ENCODE measurements at regions not wholly inside any gene's neighbourhood (a gene's known extent, or its start where the extent isn't known, plus 50 kb on each side); places are given as distances from the start of the nearest gene placed in this dataset.

DNA sequence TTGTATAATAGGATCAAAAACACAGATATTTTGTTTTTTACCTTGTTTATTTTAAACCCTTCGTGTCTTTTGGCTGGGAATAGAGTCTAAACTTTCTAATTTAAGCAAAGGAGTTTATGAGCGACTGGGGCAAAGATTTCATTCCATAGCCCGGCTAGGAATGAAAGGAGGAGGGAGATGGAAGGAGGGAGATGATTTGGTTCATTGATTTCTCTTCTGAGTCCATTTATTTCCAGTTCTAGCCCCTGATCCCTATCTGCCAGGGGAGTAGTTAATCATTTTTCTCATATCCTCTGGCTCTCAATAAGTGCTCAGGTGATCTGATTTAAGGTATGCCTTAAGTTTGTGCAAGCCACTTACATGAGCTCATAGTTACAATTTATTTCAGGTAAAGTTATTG lies 120.0 kb downstream of the SPRY1 start:
- no peaks in the 10 kb centered on the region for H3K36me3 ChIP-seq (replicated peaks in 1 of 2; ENCODE audit: control insufficient read depth in 1 of 2, insufficient read depth in 2 of 2, low read length in 1 of 2)
- TF ChIP-seq, protein P1, sequence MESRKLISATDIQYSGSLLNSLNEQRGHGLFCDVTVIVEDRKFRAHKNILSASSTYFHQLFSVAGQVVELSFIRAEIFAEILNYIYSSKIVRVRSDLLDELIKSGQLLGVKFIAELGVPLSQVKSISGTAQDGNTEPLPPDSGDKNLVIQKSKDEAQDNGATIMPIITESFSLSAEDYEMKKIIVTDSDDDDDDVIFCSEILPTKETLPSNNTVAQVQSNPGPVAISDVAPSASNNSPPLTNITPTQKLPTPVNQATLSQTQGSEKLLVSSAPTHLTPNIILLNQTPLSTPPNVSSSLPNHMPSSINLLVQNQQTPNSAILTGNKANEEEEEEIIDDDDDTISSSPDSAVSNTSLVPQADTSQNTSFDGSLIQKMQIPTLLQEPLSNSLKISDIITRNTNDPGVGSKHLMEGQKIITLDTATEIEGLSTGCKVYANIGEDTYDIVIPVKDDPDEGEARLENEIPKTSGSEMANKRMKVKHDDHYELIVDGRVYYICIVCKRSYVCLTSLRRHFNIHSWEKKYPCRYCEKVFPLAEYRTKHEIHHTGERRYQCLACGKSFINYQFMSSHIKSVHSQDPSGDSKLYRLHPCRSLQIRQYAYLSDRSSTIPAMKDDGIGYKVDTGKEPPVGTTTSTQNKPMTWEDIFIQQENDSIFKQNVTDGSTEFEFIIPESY (IDR thresholded peaks at IDR 0.05; ENCODE audit: borderline replicate concordance, low read depth) = no peak
- TF ChIP-seq TEAD4 (IDR thresholded peaks at IDR 0.05; ENCODE audit: borderline replicate concordance, insufficient read depth) (no peak), GATA2 (CRISPR knock-in tag; IDR thresholded peaks at IDR 0.05) (no peak; the same call in 1 of the 2 replicates), FOXM1 (IDR thresholded peaks at IDR 0.05; ENCODE audit: low read depth) (no peak), MEF2A (IDR thresholded peaks at IDR 0.05; ENCODE audit: borderline replicate concordance, low read depth) (no peak), RFX5 (IDR thresholded peaks at IDR 0.05; ENCODE audit: low read length) (no peak), CTCF (IDR thresholded peaks at IDR 0.05) (no peak), FOXJ3 (CRISPR knock-in tag; IDR thresholded peaks at IDR 0.05) (no peak), YY1 (IDR thresholded peaks at IDR 0.05; ENCODE audit: low read depth) (no peak), NRF1 (IDR thresholded peaks at IDR 0.05; ENCODE audit: low read depth, low read length) (no peak), ELF1 (IDR thresholded peaks at IDR 0.05) (no peak), NFIC (IDR thresholded peaks at IDR 0.05; ENCODE audit: borderline replicate concordance) (no peak), IRF3 (IDR thresholded peaks at IDR 0.05; ENCODE audit: low read depth, low read length) (no peak), GABPA (IDR thresholded peaks at IDR 0.05; ENCODE audit: low read depth) (no peak), EP300 (IDR thresholded peaks at IDR 0.05; ENCODE audit: borderline replicate concordance in 1 of 2, low read depth in 1 of 2, low read length in 1 of 2) (no peak), RXRA (IDR thresholded peaks at IDR 0.05; ENCODE audit: borderline replicate concordance, low read depth) (no peak), RAD21 (IDR thresholded peaks at IDR 0.05; ENCODE audit: low read length) (no peak), JUND (IDR thresholded peaks at IDR 0.05) (no peak)
- TF ChIP-seq, protein P2, sequence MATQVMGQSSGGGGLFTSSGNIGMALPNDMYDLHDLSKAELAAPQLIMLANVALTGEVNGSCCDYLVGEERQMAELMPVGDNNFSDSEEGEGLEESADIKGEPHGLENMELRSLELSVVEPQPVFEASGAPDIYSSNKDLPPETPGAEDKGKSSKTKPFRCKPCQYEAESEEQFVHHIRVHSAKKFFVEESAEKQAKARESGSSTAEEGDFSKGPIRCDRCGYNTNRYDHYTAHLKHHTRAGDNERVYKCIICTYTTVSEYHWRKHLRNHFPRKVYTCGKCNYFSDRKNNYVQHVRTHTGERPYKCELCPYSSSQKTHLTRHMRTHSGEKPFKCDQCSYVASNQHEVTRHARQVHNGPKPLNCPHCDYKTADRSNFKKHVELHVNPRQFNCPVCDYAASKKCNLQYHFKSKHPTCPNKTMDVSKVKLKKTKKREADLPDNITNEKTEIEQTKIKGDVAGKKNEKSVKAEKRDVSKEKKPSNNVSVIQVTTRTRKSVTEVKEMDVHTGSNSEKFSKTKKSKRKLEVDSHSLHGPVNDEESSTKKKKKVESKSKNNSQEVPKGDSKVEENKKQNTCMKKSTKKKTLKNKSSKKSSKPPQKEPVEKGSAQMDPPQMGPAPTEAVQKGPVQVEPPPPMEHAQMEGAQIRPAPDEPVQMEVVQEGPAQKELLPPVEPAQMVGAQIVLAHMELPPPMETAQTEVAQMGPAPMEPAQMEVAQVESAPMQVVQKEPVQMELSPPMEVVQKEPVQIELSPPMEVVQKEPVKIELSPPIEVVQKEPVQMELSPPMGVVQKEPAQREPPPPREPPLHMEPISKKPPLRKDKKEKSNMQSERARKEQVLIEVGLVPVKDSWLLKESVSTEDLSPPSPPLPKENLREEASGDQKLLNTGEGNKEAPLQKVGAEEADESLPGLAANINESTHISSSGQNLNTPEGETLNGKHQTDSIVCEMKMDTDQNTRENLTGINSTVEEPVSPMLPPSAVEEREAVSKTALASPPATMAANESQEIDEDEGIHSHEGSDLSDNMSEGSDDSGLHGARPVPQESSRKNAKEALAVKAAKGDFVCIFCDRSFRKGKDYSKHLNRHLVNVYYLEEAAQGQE (IDR thresholded peaks at IDR 0.05; ENCODE audit: low read depth, low read length) = no peak
- TF ChIP-seq, protein P3, sequence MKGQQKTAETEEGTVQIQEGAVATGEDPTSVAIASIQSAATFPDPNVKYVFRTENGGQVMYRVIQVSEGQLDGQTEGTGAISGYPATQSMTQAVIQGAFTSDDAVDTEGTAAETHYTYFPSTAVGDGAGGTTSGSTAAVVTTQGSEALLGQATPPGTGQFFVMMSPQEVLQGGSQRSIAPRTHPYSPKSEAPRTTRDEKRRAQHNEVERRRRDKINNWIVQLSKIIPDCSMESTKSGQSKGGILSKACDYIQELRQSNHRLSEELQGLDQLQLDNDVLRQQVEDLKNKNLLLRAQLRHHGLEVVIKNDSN (IDR thresholded peaks at IDR 0.05; ENCODE audit: borderline replicate concordance, low read depth) = no peak
- no peak overlapping the region for H3K27ac ChIP-seq (ENCODE audit: low read depth in 2 of 2, low read length in 1 of 2)
- no peak for DNase-seq
- no peak overlapping the region for H3K4me3 ChIP-seq (ENCODE audit: low read depth in 2 of 2, low read length in 1 of 2)
- H3K4me2 ChIP-seq = no peak overlapping the region
- no peaks in the 10 kb centered on the region for H3K27me3 ChIP-seq (ENCODE audit: insufficient read depth)
- 68% methylated on average over 3 of the region's 3 CpGs for WGBS (ENCODE audit: low lambda C conversion rate)
- no peaks in the 10 kb centered on the region for H3F3A ChIP-seq (replicated peaks; ENCODE audit: insufficient read depth)
- no peaks in the 10 kb centered on the region for H4K20me1 ChIP-seq (ENCODE audit: insufficient read depth)
- H2AFZ ChIP-seq (ENCODE audit: low read depth) = no peak overlapping the region
- no peaks in the 10 kb centered on the region for H3K9me2 ChIP-seq
- H3K9ac ChIP-seq = no peak overlapping the region
- H3K79me2 ChIP-seq (ENCODE audit: insufficient read depth) = no peaks in the 10 kb centered on the region
- H3K9me3 ChIP-seq = no peaks in the 10 kb centered on the region
- ChIA-PET POLR2A (no interaction called here), CTCF (interaction anchor here (1.1 kb wide), 1 partner anchor 11 kb away, joined by 4 read pairs; no protein-coding TSS in a partner anchor)
- H3K4me1 ChIP-seq (ENCODE audit: control insufficient read depth in 1 of 2, insufficient read depth in 2 of 2, low read depth in 1 of 2, low read length in 1 of 2) = no peaks in the 10 kb centered on the region; a peak in 1 of 4 replicates

Measured in SK-N-SH (cell line).